HT1080 (cell line): ENCODE measurements at regions not wholly inside any gene's neighbourhood (a gene's known extent, or its start where the extent isn't known, plus 50 kb on each side); places are given as distances from the start of the nearest gene placed in this dataset.

Experiments
- DNase-seq: peaks from one replicate; pipeline ENCODE4 v3.0.0-alpha.2; 2015; ENCODE audit warnings: low read depth

GRCh38 chr6:8627085-8627861 is 191.9 kb upstream of the SLC35B3 start:
- DNase-seq, result peak; percentile 92

DNA sequence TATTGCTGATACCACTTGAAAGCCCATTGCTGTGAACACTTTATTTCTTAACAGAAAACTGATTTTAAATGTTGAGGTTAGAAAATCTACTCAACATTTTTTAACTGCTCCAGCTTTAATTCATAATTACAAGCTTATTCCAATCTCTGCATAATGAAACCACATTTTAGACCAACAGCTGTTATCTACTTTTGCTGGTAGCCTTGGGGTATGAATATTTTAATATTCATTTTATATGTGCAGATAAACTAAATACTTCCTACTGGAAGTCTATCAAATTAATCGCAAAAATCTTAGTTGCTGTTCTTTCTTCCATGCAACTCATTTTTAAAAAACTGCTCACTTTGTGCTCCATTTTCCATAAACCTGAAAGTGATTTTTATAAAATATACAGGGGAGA is 189.3 kb upstream of the SLC35B3 start:
- no peak for DNase-seq

- DNase-seq, result no peak
Observed at GRCh38 chr6:8623441-8623840, 188.1 kb upstream of the SLC35B3 start.

DNA sequence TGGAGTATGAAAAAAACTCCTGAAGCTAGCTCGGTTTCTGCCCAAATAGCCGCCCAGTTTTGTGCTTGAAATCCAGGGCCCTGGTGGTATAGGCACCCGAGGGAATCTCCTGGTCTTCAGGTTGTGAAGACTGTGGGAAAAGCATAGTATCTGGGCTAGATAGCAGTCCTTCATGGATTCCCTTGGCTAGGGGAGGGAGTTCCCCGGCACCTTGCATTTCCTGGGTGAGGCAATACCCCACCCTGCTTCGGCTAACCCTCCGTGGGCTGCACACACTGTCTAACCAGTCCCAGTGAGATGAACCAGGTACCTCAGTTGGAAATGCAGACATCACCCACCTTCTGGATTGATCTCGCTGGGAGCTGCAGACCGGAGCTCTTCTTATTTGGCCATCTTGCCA is 184.5 kb upstream of the SLC35B3 start:
- no peak for DNase-seq

- peak; percentile 48 for DNase-seq
Observed at GRCh38 chr6:8619408-8619807, 184.1 kb upstream of the SLC35B3 start.

DNA sequence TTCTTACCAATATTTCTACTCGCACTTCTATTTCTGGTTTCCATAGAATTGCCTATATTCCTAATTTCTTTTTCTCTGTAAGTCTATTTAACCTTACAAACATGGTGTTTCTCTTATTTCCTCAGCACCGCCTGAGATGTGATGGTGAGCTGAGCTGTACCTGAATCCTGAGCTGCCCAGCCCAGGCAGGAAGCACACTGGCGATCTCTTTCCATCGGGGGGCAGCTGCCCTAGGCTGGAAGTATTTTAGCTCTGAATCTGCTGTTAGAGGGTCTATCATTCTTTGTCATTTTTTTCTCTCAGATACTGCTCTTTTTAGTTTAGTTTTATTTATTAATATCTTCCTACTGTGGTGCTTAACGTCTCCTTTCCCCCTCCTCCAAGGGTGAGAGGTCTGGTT is 173.4 kb upstream of the SLC35B3 start:
- DNase-seq, result no peak

GRCh38 chr6:8589941-8590729 is 154.8 kb upstream of the SLC35B3 start:
- peak; percentile 2 for DNase-seq

GRCh38 chr6:8588176-8588575 is 152.8 kb upstream of the SLC35B3 start:
- DNase-seq, result no peak

GRCh38 chr6:8583291-8583690 is 147.9 kb upstream of the SLC35B3 start:
- DNase-seq, result no peak

- peak; percentile 21 for DNase-seq
Observed at GRCh38 chr6:8579372-8579771, 144.0 kb upstream of the SLC35B3 start.

DNA sequence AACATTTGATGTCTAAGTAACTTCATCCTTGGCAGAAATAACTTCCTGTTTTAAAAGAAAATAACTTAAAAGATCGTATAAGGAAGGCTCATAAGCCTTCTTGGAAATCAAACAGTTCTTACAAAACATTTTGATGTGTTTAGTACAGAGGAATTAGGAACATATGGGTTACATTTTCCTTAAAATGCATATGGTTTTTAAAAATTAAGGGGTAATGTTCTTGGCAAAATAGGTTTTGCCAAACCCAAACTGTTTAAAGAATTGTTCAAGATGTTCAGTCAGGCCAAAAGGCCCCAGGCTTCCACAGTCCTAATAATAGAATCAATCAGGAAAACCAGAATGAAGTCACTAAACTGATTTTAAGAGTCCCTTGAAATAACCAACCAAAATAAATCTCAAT is 142.7 kb upstream of the SLC35B3 start:
- DNase-seq, result no peak

- DNase-seq, result no peak
Observed at GRCh38 chr6:8574749-8575468, 139.6 kb upstream of the SLC35B3 start.

GRCh38 chr6:8574311-8574710 is 139.0 kb upstream of the SLC35B3 start:
- DNase-seq, result no peak

GRCh38 chr6:8570256-8570920 is 135.0 kb upstream of the SLC35B3 start:
- no peak for DNase-seq

DNA sequence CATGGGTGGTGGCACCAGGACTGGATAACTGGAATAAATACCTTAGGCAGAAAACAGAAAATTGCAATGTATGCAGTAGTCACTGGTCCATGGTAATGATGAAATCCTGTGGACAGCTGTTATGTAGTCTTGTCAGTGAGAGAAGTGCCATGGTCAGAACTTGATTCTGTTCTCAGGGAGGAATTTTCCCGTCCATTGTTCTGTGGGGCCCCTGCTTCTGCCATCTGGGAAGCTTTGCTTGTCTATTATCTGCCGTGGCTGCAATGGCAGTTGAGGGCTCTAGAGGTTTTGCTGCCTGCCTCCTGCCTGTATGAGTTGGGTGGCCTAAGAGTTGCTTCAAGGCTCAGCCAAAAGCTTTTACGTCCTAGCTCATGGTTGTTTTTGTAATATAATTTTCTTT is 126.8 kb upstream of the SLC35B3 start:
- no peak for DNase-seq

DNA sequence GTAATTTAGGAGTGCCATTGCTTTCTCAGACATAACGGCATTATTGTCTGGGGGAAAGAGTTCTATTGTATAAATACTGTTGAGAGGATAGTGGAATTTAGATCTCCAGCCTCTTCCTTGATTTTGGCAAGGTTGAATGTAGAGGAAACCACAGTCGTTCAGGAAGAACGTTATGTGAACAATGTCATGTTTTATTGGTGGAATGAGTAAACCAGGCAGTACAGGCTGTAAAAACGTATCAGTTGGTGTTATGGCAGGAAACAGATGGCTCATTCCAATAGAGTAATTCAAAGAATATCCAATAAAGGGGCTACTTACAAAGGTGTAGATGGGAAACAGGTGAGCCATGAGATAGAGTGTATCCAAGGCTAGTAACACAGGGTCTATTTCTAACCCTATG is 123.6 kb upstream of the SLC35B3 start:
- DNase-seq, result peak; percentile 30

DNA sequence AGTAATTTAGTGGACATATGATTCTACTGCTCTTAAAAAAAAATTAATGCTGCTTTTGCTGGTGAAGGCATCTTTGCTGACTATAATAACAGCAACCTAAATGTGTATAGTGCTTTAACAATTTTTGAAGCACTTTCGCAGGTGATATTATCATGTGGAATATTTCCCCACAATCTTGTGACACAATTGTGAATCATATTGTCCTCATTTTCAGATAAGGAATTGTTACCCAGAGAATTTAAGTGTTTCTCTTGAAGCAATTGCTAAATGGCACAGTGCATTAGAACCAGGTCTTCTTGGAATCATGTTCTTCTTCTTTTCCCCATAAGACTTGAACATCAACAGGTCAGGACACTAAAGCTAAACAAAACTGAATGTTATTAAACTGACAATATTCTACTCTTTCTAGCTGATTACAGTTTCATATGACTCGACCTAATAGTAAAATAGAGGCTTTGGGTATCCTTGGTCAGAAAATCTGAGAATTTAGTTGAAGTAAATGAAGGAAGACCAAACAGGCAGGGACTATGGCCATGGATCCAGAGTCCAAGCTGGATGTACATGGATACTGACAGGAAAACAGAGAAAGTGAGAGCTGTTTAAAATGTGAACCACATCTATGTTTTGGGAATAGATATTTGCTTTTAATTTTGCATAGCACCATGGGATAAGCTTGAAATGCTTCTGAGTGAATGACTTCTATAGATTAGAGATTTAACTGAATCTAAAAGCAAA is 121.8 kb upstream of the SLC35B3 start:
- DNase-seq, result no peak

- DNase-seq, result peak; percentile 62
Observed at GRCh38 chr6:8556370-8557013, 121.1 kb upstream of the SLC35B3 start.

DNA sequence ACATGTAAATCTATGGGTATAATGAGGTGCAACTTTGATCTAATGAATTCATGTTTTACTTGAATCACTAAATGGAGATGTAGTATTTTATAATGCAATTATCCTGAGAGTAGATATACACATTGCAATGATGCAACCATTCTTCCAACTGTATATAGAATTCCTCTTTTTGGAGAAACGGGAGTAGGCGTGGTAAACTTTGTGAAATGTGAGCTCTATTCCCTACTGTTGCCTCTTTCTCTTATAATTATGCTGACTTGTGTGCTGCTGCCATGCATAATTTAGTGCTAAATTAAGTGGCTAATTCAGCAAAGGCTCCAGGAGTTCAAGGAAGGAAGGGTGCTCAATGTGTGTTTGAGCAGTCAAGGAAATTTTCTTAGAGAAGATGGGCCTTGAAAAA is 116.6 kb upstream of the SLC35B3 start:
- DNase-seq, result no peak

- DNase-seq, result no peak
Observed at GRCh38 chr6:8551386-8551785, 116.0 kb upstream of the SLC35B3 start.
